ENCODE measurements at regions not wholly inside any gene's neighbourhood (a gene's known extent, or its start where the extent isn't known, plus 50 kb on each side); places are given as distances from the start of the nearest gene placed in this dataset.

- Histone ChIP-seq H3F3A (ENCODE audit: control insufficient read depth, insufficient read depth) (no peaks in the 10 kb centered on the region), H3K27ac (ENCODE audit: low read depth, low read length) (no peak overlapping the region), H3K36me3 (ENCODE audit: control insufficient read depth, low read length) (no peaks in the 10 kb centered on the region), H3K9me2 (replicated peaks; ENCODE audit: control insufficient read depth, low read length) (no peaks in the 10 kb centered on the region), H3K4me2 (ENCODE audit: low read length) (no peak overlapping the region), H3K4me3 (ENCODE audit: low read length) (no peak overlapping the region), H3K27me3 (ENCODE audit: control insufficient read depth, low read length) (no peaks in the 10 kb centered on the region), H3K79me2 (ENCODE audit: control insufficient read depth, low read length) (no peaks in the 10 kb centered on the region), H3K4me1 (ENCODE audit: control insufficient read depth, low read length) (no peaks in the 10 kb centered on the region), H4K20me1 (ENCODE audit: control insufficient read depth, insufficient read depth, low read depth, low read length) (no peaks in the 10 kb centered on the region), H3K9me3 (ENCODE audit: control insufficient read depth, insufficient read depth, low read length) (no peaks in the 10 kb centered on the region)
- no peak for TF ChIP-seq EZH2phosphoT487 (IDR thresholded peaks at IDR 0.05; ENCODE audit: borderline replicate concordance, low read length)
Measured at GRCh38 chr11:91326280-91326679, 898.3 kb upstream of the FAT3 start.

- no peak for TF ChIP-seq EZH2phosphoT487 (IDR thresholded peaks at IDR 0.05; ENCODE audit: borderline replicate concordance, low read length)
- TF ChIP-seq, protein P1, sequence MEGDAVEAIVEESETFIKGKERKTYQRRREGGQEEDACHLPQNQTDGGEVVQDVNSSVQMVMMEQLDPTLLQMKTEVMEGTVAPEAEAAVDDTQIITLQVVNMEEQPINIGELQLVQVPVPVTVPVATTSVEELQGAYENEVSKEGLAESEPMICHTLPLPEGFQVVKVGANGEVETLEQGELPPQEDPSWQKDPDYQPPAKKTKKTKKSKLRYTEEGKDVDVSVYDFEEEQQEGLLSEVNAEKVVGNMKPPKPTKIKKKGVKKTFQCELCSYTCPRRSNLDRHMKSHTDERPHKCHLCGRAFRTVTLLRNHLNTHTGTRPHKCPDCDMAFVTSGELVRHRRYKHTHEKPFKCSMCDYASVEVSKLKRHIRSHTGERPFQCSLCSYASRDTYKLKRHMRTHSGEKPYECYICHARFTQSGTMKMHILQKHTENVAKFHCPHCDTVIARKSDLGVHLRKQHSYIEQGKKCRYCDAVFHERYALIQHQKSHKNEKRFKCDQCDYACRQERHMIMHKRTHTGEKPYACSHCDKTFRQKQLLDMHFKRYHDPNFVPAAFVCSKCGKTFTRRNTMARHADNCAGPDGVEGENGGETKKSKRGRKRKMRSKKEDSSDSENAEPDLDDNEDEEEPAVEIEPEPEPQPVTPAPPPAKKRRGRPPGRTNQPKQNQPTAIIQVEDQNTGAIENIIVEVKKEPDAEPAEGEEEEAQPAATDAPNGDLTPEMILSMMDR (IDR thresholded peaks at IDR 0.05; ENCODE audit: low read depth, low read length, poor library complexity, severe bottlenecking): no peak
- H3K4me1 ChIP-seq (ENCODE audit: control insufficient read depth, low read length): no peaks in the 10 kb centered on the region
- H3K79me2 ChIP-seq (ENCODE audit: control insufficient read depth, low read length): no peaks in the 10 kb centered on the region
Measured at GRCh38 chr11:91314521-91314920, 910.1 kb upstream of the FAT3 start.

DNA sequence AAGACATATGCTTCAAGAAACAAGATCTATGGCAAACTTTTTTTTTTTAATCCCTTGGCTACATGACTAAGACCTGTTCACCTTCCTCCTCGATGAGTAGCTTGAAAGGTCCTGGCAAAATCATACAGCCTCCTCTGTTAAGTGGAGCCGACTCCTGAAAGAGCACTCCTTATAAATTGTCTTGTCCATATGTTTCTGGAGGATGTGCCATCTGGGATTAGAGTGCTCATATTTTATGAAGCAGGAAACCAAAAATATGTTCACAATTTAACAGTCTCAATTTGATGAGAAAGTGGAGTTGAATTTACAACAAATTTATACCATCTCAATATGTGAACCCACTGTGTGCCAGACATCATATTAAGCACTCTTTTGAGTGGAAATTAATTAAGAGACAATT lies 912.1 kb upstream of the FAT3 start:
- Histone ChIP-seq H3K27ac (ENCODE audit: low read depth, low read length) (no peak overlapping the region), H3K9me3 (ENCODE audit: control insufficient read depth, insufficient read depth, low read length) (no peaks in the 10 kb centered on the region), H3K4me2 (ENCODE audit: low read length) (no peak overlapping the region), H3K79me2 (ENCODE audit: control insufficient read depth, low read length) (no peaks in the 10 kb centered on the region), H3F3A (ENCODE audit: control insufficient read depth, insufficient read depth) (no peaks in the 10 kb centered on the region), H3K36me3 (ENCODE audit: control insufficient read depth, low read length) (no peaks in the 10 kb centered on the region), H3K27me3 (ENCODE audit: control insufficient read depth, low read length) (no peaks in the 10 kb centered on the region), H4K20me1 (ENCODE audit: control insufficient read depth, insufficient read depth, low read depth, low read length) (no peaks in the 10 kb centered on the region), H3K4me1 (ENCODE audit: control insufficient read depth, low read length) (no peaks in the 10 kb centered on the region), H3K9me2 (replicated peaks; ENCODE audit: control insufficient read depth, low read length) (no peaks in the 10 kb centered on the region), H3K4me3 (ENCODE audit: low read length) (no peak overlapping the region)
- TF ChIP-seq EZH2phosphoT487 (IDR thresholded peaks at IDR 0.05; ENCODE audit: borderline replicate concordance, low read length): no peak

More at GRCh38 chr11:91314521-91314920, 910.1 kb upstream of the FAT3 start:
- H3K4me3 ChIP-seq (ENCODE audit: low read length): no peak overlapping the region
- H4K20me1 ChIP-seq (ENCODE audit: control insufficient read depth, insufficient read depth, low read depth, low read length): no peaks in the 10 kb centered on the region
- no peaks in the 10 kb centered on the region for H3F3A ChIP-seq (ENCODE audit: control insufficient read depth, insufficient read depth)
- H3K9me2 ChIP-seq (replicated peaks; ENCODE audit: control insufficient read depth, low read length): no peaks in the 10 kb centered on the region
- H3K9me3 ChIP-seq (ENCODE audit: control insufficient read depth, insufficient read depth, low read length): no peaks in the 10 kb centered on the region
- H3K4me2 ChIP-seq (ENCODE audit: low read length): no peak overlapping the region
- H3K27me3 ChIP-seq (ENCODE audit: control insufficient read depth, low read length): no peaks in the 10 kb centered on the region
- no peaks in the 10 kb centered on the region for H3K36me3 ChIP-seq (ENCODE audit: control insufficient read depth, low read length)
- H3K27ac ChIP-seq (ENCODE audit: low read depth, low read length): no peak overlapping the region

DNA sequence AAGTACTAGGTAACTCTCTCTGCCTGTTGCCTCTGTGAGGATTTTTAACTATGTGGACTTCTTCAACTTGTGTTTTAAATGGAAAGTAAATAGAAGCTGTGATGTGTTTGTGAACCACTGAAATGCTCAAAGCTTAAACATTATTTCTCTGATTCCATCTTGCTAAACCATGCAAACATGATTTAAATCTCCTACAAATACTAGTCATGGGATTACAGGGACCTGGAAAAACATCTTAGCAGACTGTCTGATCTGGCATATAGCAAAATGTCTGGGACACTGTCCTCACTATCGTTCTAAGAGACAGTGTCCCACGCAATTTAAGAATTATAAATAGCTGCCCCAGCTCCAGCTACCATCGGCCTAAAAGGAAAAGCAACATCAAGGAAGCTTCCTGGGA lies 914.5 kb upstream of the FAT3 start:
- H3K4me1 ChIP-seq (ENCODE audit: control insufficient read depth, low read length): no peaks in the 10 kb centered on the region
- no peak overlapping the region for H3K4me3 ChIP-seq (ENCODE audit: low read length)
- no peaks in the 10 kb centered on the region for H3K9me2 ChIP-seq (replicated peaks; ENCODE audit: control insufficient read depth, low read length)
- H4K20me1 ChIP-seq (ENCODE audit: control insufficient read depth, insufficient read depth, low read depth, low read length): no peaks in the 10 kb centered on the region
- H3K79me2 ChIP-seq (ENCODE audit: control insufficient read depth, low read length): no peaks in the 10 kb centered on the region
- H3K36me3 ChIP-seq (ENCODE audit: control insufficient read depth, low read length): no peaks in the 10 kb centered on the region
- H3F3A ChIP-seq (ENCODE audit: control insufficient read depth, insufficient read depth): no peaks in the 10 kb centered on the region
- H3K27me3 ChIP-seq (ENCODE audit: control insufficient read depth, low read length): no peaks in the 10 kb centered on the region
- TF ChIP-seq, protein P1 (IDR thresholded peaks at IDR 0.05; ENCODE audit: low read depth, low read length, poor library complexity, severe bottlenecking): no peak
- TF ChIP-seq EZH2phosphoT487 (IDR thresholded peaks at IDR 0.05; ENCODE audit: borderline replicate concordance, low read length): no peak
- no peak overlapping the region for H3K4me2 ChIP-seq (ENCODE audit: low read length)
- no peak overlapping the region for H3K27ac ChIP-seq (ENCODE audit: low read depth, low read length)
- no peaks in the 10 kb centered on the region for H3K9me3 ChIP-seq (ENCODE audit: control insufficient read depth, insufficient read depth, low read length)

Data from DOHH2 (cell line).